Right atrium auricular region (tissue), 2 donors: ENCODE measurements at regions not wholly inside any gene's neighbourhood (a gene's known extent, or its start where the extent isn't known, plus 50 kb on each side); places are given as distances from the start of the nearest gene placed in this dataset.

Experiments
- DNase-seq: peaks from one replicate; pipeline ENCODE4 v3.0.0-alpha.2; 2019; ENCODE audit warnings: low spot score
- H3K27ac ChIP-seq, 2 donors: fragments of 200-600 bp; sonication (generic); 1 replicate in 1 of 2; 2 replicates in 1 of 2; pipeline ENCODE4 v1.5.1; 2016 to 2019
- H3K27me3 ChIP-seq, 2 donors: fragments of 200-600 bp; sonication (generic); one replicate each; pipeline versions ENCODE4 v1.5.1 to v1.6.0; 2017 to 2019
- H3K36me3 ChIP-seq: fragments of 200-600 bp; sonication (generic); one replicate; pipeline ENCODE4 v1.5.1; 2016
- H3K4me1 ChIP-seq, 2 donors: fragments of 200-600 bp; sonication (generic); one replicate each; pipeline versions ENCODE4 v1.5.1 to v1.6.0; 2017 to 2019
- H3K4me3 ChIP-seq, 2 donors: fragments of 200-600 bp; sonication (generic); 1 replicate in 1 of 2; 2 replicates in 1 of 2; pipeline ENCODE4 v1.5.1; 2017 to 2019; ENCODE audit warnings: mild to moderate bottlenecking in 1 of 2, moderate library complexity in 1 of 2
- H3K9me3 ChIP-seq, 2 donors: fragments of 200-600 bp; sonication (generic); one replicate each; pipeline ENCODE4 v1.5.1; 2019
- TF ChIP-seq, protein P1 (sequence below), 2 donors: fragments of 200-600 bp; sonication (generic); IDR thresholded peaks; one replicate each; pipeline ENCODE4 v1.5.1; 2019; ENCODE audit warnings: antibody characterized with exemption in 2 of 2

DNA sequence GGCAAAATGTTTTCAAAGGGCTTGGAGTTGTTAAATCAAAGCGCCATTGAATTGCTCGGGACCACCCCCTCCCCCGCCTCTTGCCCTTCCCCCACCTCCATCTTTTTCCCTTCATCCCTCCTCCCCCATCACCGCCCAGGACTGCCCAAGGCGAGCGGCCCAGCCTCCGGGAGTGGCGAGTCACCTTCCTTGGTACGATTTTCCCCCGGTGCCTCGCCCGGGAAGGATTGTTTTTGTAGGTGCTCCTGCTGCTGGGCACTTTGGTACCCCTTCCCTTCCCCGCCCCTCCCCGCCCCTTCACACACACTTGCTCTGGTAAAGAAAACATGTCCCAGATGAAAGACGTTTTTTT lies 61.2 kb downstream of the TMEM174 start:
- H3K27ac ChIP-seq: no peak overlapping the region
- DNase-seq: no peak
- peaks cover 0 to 24% of the 10 kb centered on the region in 2 donors for H3K4me1 ChIP-seq
- no peaks in the 10 kb centered on the region for H3K9me3 ChIP-seq
- peaks cover 47 to 51% of the 10 kb centered on the region in 2 donors for H3K27me3 ChIP-seq
- no peaks in the 10 kb centered on the region for H3K36me3 ChIP-seq
- TF ChIP-seq, protein P1, sequence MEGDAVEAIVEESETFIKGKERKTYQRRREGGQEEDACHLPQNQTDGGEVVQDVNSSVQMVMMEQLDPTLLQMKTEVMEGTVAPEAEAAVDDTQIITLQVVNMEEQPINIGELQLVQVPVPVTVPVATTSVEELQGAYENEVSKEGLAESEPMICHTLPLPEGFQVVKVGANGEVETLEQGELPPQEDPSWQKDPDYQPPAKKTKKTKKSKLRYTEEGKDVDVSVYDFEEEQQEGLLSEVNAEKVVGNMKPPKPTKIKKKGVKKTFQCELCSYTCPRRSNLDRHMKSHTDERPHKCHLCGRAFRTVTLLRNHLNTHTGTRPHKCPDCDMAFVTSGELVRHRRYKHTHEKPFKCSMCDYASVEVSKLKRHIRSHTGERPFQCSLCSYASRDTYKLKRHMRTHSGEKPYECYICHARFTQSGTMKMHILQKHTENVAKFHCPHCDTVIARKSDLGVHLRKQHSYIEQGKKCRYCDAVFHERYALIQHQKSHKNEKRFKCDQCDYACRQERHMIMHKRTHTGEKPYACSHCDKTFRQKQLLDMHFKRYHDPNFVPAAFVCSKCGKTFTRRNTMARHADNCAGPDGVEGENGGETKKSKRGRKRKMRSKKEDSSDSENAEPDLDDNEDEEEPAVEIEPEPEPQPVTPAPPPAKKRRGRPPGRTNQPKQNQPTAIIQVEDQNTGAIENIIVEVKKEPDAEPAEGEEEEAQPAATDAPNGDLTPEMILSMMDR (IDR thresholded peaks at IDR 0.05): no peak
- H3K4me3 ChIP-seq: peak overlapping the region; percentile 12 to 46

- TF ChIP-seq, protein P1 (IDR thresholded peaks at IDR 0.05): no peak
- Histone ChIP-seq H3K4me1 (peaks cover 0 to 24% of the 10 kb centered on the region in 2 donors), H3K4me3 (peak overlapping the region; percentile 12 to 46), H3K9me3 (no peaks in the 10 kb centered on the region), H3K36me3 (no peaks in the 10 kb centered on the region), H3K27ac (no peak overlapping the region), H3K27me3 (peaks cover 47 to 51% of the 10 kb centered on the region in 2 donors)
- DNase-seq: no peak
These were observed 60.6 kb downstream of the TMEM174 start for GRCh38 chr5:73233461-73234203.

- Histone ChIP-seq H3K36me3 (no peaks in the 10 kb centered on the region), H3K4me1 (peaks cover 0 to 24% of the 10 kb centered on the region in 2 donors), H3K9me3 (no peaks in the 10 kb centered on the region), H3K27ac (no peak overlapping the region), H3K4me3 (peak overlapping the region; percentile 12 to 46), H3K27me3 (peaks cover 47 to 51% of the 10 kb centered on the region in 2 donors)
- no peak for DNase-seq
- TF ChIP-seq, protein P1 (IDR thresholded peaks at IDR 0.05): no peak
These were observed 60.1 kb downstream of the TMEM174 start for GRCh38 chr5:73233053-73233460.

DNA sequence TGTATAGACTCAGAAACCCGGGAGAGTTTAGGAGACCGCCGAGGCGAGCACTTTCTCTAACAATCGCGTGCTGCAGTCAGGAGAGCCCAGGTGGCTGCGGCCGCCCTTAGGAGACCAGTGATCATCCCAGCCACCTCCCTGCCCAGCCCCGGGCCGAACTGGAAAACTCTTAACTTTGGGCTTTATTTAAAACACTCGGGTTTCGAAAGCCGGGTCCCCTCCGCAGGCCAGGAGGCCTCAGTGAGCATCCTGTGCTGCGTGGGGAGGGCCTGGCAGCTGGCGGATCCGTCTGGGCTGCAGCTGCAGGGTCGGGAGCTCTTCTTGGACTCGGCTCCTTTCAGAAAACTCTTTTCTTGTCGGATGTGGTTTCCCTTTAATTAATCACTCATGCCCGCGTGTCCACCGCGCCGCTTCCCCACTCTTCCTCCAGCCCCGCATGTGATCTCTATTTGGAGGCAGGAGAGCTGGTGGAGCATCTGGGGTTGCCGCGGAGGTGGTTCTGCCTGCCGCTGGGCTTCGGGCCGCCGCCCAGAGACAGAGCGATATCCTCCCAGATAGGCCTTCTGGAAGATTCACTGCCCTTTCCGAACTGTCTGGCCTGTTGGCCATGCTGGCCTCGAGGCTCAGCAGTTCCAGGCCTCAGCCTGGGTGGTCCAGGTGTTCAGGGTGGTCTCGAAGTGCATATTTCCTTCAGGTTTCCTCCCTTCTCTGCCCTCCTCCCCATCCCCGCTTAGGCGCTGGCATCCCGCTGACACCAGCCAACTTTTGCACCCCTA lies 59.5 kb downstream of the TMEM174 start:
- Histone ChIP-seq H3K27me3 (peaks cover 47 to 51% of the 10 kb centered on the region in 2 donors), H3K4me3 (no peak overlapping the region), H3K27ac (no peak overlapping the region), H3K36me3 (no peaks in the 10 kb centered on the region), H3K4me1 (peaks cover 0 to 24% of the 10 kb centered on the region in 2 donors), H3K9me3 (no peaks in the 10 kb centered on the region)
- no peak for DNase-seq
- TF ChIP-seq, protein P1 (IDR thresholded peaks at IDR 0.05): no peak

GRCh38 chr5:73231246-73231778 lies 58.3 kb downstream of the TMEM174 start:
- Histone ChIP-seq H3K36me3 (no peaks in the 10 kb centered on the region), H3K27me3 (peaks cover 46% of the 10 kb centered on the region in 2 donors), H3K27ac (no peak overlapping the region), H3K4me3 (no peak overlapping the region), H3K9me3 (no peaks in the 10 kb centered on the region), H3K4me1 (peaks cover 0 to 24% of the 10 kb centered on the region in 2 donors)
- no peak for DNase-seq
- TF ChIP-seq, protein P1 (IDR thresholded peaks at IDR 0.05): no peak
